Activated CD8-positive, alpha-beta T cell treated with anti-CD3 and anti-CD28 coated beads for 36 hours (primary cell): ENCODE measurements at regions not wholly inside any gene's neighbourhood (a gene's known extent, or its start where the extent isn't known, plus 50 kb on each side); places are given as distances from the start of the nearest gene placed in this dataset.

Experiments used
- ATAC-seq: fragments of 200-7000 bp; cut with Tn5 transposase; one replicate; pipeline ENCODE4 v1.10.0; 2021; ENCODE audit warnings: mild to moderate bottlenecking, moderate library complexity
- CTCF ChIA-PET: fragments of 350-600 bp; sonication (Branson Sonifier 250); formaldehyde crosslinking; loops from one replicate; lab custom pipeline; 2021; ENCODE audit warnings: antibody characterized with exemption; lab: Charles Lee
- POLR2A ChIA-PET: fragments of 350-600 bp; sonication (Branson Sonifier 250); formaldehyde crosslinking; loops from one replicate; lab custom pipeline; 2021; ENCODE audit warnings: antibody characterized with exemption; lab: Charles Lee
- DNase-seq: peaks from one replicate; pipeline ENCODE4 v3.0.0-alpha.2; 2020
- H3K27ac Mint-ChIP-seq: one replicate; pipeline ENCODE4 v1.8.0; 2021; ENCODE audit warnings: mild to moderate bottlenecking, mixed read lengths
- H3K27me3 Mint-ChIP-seq: one replicate; pipeline ENCODE4 v1.8.0; 2021; ENCODE audit warnings: mixed read lengths
- H3K36me3 Mint-ChIP-seq: one replicate; pipeline ENCODE4 v1.8.0; 2021; ENCODE audit warnings: low read depth, mixed read lengths
- H3K4me1 Mint-ChIP-seq: one replicate; pipeline ENCODE4 v1.8.0; 2021; ENCODE audit warnings: low read depth, mixed read lengths
- H3K4me3 Mint-ChIP-seq: one replicate; pipeline ENCODE4 v1.8.0; 2021; ENCODE audit warnings: mild to moderate bottlenecking, moderate library complexity, mixed read lengths
- H3K9me3 Mint-ChIP-seq: one replicate; pipeline ENCODE4 v1.8.0; 2021; ENCODE audit warnings: mixed read lengths
- CTCF ChIP-seq: fragments of 200-600 bp; IDR thresholded peaks from one replicate; pipeline ENCODE4 v1.8.0; 2022; ENCODE audit warnings: antibody characterized with exemption, mild to moderate bottlenecking
- intact Hi-C: fragments of 100-400 bp; cut with micrococcal nuclease; formaldehyde crosslinking; loops from one replicate; pipeline ENCODE4 v1.10.0; 2022

- no peaks in the 10 kb centered on the region for H3K4me1 Mint-ChIP-seq
- no peaks in the 10 kb centered on the region for H3K36me3 Mint-ChIP-seq
- H3K4me3 Mint-ChIP-seq: no peak overlapping the region
- H3K27me3 Mint-ChIP-seq: peaks cover 1% of the 10 kb centered on the region
- no peak for DNase-seq
- no peak for TF ChIP-seq CTCF
- CTCF ChIA-PET: no interaction called here
- ATAC-seq: no peak
- POLR2A ChIA-PET: no interaction called here
- H3K27ac Mint-ChIP-seq: no peak overlapping the region
- no peaks in the 10 kb centered on the region for H3K9me3 Mint-ChIP-seq
- intact Hi-C loops: no loop called here
Observed at GRCh38 chr16:9308356-9308801, 216.9 kb downstream of the HAPSTR1 start.

DNA sequence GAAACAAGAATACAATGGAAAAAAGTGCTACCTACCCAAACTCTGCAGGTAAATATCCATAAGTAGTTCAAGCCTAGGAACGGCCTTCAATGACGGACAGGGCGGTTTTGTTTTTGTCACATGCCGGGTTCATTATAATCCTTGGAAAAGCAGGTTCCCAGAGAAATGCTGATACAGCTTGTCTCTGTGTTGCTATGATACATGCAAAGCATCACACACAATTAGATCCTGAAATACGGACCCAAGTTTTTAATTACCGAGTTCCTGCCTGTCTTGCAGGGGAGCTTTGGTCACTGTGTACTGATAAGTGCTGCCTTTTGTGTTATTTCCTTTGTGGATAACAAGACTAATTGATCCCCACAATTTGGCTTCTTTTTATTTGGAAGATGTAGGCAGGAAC is 217.4 kb downstream of the HAPSTR1 start:
- POLR2A ChIA-PET: no interaction called here
- TF ChIP-seq CTCF: no peak
- DNase-seq (no peak), ATAC-seq (no peak)
- Mint-ChIP-seq H3K9me3 (no peaks in the 10 kb centered on the region), H3K27ac (no peak overlapping the region), H3K36me3 (no peaks in the 10 kb centered on the region), H3K4me1 (no peaks in the 10 kb centered on the region), H3K4me3 (no peak overlapping the region), H3K27me3 (peaks cover 1% of the 10 kb centered on the region)
- CTCF ChIA-PET: no interaction called here
- intact Hi-C loops: no loop called here

GRCh38 chr16:9309844-9310243 is 218.4 kb downstream of the HAPSTR1 start:
- Mint-ChIP-seq H3K9me3 (peaks cover 3% of the 10 kb centered on the region), H3K27me3 (peaks cover 1% of the 10 kb centered on the region), H3K4me3 (no peak overlapping the region), H3K36me3 (no peaks in the 10 kb centered on the region), H3K27ac (no peak overlapping the region), H3K4me1 (no peaks in the 10 kb centered on the region)
- TF ChIP-seq CTCF: no peak
- POLR2A ChIA-PET: no interaction called here
- DNase-seq (no peak), ATAC-seq (no peak)
- intact Hi-C loops: no loop called here
- CTCF ChIA-PET: interaction anchor here (0.5 kb wide), 1 partner anchor 9 kb away, joined by 3 read pairs; no protein-coding TSS in a partner anchor

DNA sequence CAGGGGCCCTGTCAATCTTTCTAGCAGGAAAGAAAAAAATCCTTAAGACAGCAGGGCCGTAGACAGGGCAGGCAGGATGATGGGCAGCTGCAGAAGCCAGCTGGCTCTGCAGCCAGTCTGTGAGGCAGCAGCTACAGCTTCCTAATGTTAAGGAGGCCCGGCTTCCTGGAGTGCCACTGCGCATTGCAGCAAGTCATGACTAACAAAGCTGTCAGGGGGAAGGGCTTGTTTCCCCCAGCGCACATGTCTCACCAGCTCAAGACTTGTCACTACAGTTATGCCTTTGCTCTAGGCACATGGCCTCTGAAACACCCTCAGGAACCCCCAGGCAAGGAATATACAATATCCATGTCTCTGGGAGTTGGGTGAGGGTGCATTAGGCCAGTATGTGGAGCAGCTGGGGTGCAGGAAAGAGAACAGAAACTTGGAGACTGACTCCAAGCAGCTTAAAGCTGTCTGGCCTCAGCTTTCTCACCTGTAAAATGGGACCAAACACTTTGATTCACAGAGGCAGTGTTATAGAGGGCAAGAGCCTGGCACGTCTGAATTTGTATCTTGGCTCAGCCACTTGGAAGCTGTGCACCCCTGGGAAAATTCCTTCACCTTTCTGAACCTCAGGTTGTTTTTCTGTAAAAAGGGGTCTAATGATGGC is 220.0 kb downstream of the HAPSTR1 start:
- Mint-ChIP-seq H3K27me3 (peaks cover 1% of the 10 kb centered on the region), H3K27ac (no peak overlapping the region), H3K36me3 (no peaks in the 10 kb centered on the region), H3K4me1 (no peaks in the 10 kb centered on the region), H3K9me3 (peaks cover 10% of the 10 kb centered on the region), H3K4me3 (no peak overlapping the region)
- ChIA-PET POLR2A (no interaction called here), CTCF (no interaction called here)
- ATAC-seq (no peak), DNase-seq (no peak)
- no peak for TF ChIP-seq CTCF
- intact Hi-C loops: no loop called here

GRCh38 chr16:9316008-9316407 is 224.6 kb downstream of the HAPSTR1 start:
- CTCF ChIA-PET: interaction anchor here (1.5 kb wide), 1 partner anchor 15 kb away, joined by 3 read pairs; no protein-coding TSS in a partner anchor
- TF ChIP-seq CTCF: no peak
- Mint-ChIP-seq H3K9me3 (peaks cover 11% of the 10 kb centered on the region), H3K4me1 (no peaks in the 10 kb centered on the region), H3K4me3 (no peak overlapping the region), H3K27ac (no peak overlapping the region), H3K36me3 (no peaks in the 10 kb centered on the region), H3K27me3 (no peaks in the 10 kb centered on the region)
- POLR2A ChIA-PET: no interaction called here
- intact Hi-C loops: no loop called here
- ATAC-seq (no peak), DNase-seq (no peak)
